NCI-H2196 treated with DMSO at 0.1 percent for 48 hours (cell line): ENCODE measurements at regions not wholly inside any gene's neighbourhood (a gene's known extent, or its start where the extent isn't known, plus 50 kb on each side); places are given as distances from the start of the nearest gene placed in this dataset.

Experiments
- DNase-seq: peaks from one replicate; lab custom pipeline; 2025; ENCODE audit not compliant: unreplicated experiment; lab: John Stamatoyannopoulos, UW

GRCh38 chr16:85370881-85371651, 242.1 kb upstream of the GSE1 start:
- no peak for DNase-seq

- no peak for DNase-seq
These were observed 241.2 kb upstream of the GSE1 start for GRCh38 chr16:85371948-85372347.

GRCh38 chr16:85372627-85373372, 240.3 kb upstream of the GSE1 start:
- DNase-seq, result no peak

GRCh38 chr16:85373741-85374570, 239.2 kb upstream of the GSE1 start:
- DNase-seq, result no peak

GRCh38 chr16:85374571-85374872, 238.6 kb upstream of the GSE1 start:
- DNase-seq, result no peak

GRCh38 chr16:85375282-85375681, 237.8 kb upstream of the GSE1 start:
- no peak for DNase-seq

GRCh38 chr16:85376292-85377095, 236.6 kb upstream of the GSE1 start:
- no peak for DNase-seq

GRCh38 chr16:85377388-85378144, 235.6 kb upstream of the GSE1 start:
- DNase-seq, result no peak

GRCh38 chr16:85378145-85379040, 234.7 kb upstream of the GSE1 start:
- no peak for DNase-seq

GRCh38 chr16:85379041-85380001, 233.8 kb upstream of the GSE1 start:
- DNase-seq, result no peak

- no peak for DNase-seq
These were observed 233.1 kb upstream of the GSE1 start for GRCh38 chr16:85380002-85380395.

GRCh38 chr16:85380905-85381737, 232.0 kb upstream of the GSE1 start:
- no peak for DNase-seq

- no peak for DNase-seq
These were observed 231.2 kb upstream of the GSE1 start for GRCh38 chr16:85381738-85382592.

- no peak for DNase-seq
These were observed 230.4 kb upstream of the GSE1 start for GRCh38 chr16:85382717-85383118.

GRCh38 chr16:85383836-85384832, 229.0 kb upstream of the GSE1 start:
- DNase-seq, result no peak
